ENCODE measurements at regions not wholly inside any gene's neighbourhood (a gene's known extent, or its start where the extent isn't known, plus 50 kb on each side); places are given as distances from the start of the nearest gene placed in this dataset.

DNA sequence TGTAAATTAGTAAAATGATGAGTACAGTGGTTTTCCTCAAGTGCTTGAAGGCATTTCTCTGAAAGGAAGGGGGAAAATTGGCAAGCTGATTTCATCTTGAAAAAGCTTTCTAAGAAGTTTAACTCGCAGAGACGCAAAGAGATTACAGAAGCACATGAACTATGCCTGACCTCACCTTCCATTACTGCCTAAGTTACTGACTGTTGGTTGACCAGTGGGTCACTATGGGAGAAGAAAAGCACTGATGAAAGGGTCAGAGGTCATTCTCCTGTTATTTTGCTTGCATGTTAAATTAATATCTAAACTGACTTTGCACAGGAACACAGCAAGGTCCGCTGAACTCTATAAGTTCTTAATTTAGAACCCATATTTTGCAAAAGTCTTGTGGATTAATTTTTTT, 225.6 kb downstream of the ARL4A start:
- TF ChIP-seq, protein P1, sequence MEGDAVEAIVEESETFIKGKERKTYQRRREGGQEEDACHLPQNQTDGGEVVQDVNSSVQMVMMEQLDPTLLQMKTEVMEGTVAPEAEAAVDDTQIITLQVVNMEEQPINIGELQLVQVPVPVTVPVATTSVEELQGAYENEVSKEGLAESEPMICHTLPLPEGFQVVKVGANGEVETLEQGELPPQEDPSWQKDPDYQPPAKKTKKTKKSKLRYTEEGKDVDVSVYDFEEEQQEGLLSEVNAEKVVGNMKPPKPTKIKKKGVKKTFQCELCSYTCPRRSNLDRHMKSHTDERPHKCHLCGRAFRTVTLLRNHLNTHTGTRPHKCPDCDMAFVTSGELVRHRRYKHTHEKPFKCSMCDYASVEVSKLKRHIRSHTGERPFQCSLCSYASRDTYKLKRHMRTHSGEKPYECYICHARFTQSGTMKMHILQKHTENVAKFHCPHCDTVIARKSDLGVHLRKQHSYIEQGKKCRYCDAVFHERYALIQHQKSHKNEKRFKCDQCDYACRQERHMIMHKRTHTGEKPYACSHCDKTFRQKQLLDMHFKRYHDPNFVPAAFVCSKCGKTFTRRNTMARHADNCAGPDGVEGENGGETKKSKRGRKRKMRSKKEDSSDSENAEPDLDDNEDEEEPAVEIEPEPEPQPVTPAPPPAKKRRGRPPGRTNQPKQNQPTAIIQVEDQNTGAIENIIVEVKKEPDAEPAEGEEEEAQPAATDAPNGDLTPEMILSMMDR (IDR thresholded peaks at IDR 0.05) = no peak
- no peak for TF ChIP-seq POLR2A (IDR thresholded peaks at IDR 0.05)
